ENCODE measurements at regions not wholly inside any gene's neighbourhood (a gene's known extent, or its start where the extent isn't known, plus 50 kb on each side); places are given as distances from the start of the nearest gene placed in this dataset.

DNA sequence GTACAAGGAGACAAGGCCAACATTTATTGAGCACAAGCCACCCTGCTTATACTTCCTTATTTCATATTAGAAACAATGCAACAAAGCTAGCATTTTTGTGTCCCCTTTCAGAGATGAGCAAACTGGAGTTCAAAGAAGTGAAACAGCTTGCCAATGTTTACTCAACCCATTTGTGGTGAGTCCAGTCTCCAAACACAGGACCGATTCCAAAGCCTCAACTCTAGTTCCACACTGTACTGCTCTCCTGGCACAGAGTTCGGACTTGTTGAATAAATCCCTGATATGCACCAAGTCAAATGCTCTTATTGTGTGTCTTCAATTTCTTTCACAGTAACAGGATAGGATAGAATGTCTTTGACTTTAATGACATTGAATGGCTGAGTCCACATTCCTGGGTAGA is 604.8 kb upstream of the BRINP1 start:
- no peak for TF ChIP-seq CTCF (IDR thresholded peaks at IDR 0.05; ENCODE audit: low read depth, low read length, poor library complexity, severe bottlenecking)
- TF ChIP-seq EZH2phosphoT487 (IDR thresholded peaks at IDR 0.05; ENCODE audit: borderline replicate concordance, low read length), result no peak

All from DOHH2 (cell line).